Activated CD4-positive, alpha-beta T cell treated with anti-CD3 and anti-CD28 coated beads, Interleukin-2, amount 50 U/mL, for 48 hours (primary cell): ENCODE measurements at regions not wholly inside any gene's neighbourhood (a gene's known extent, or its start where the extent isn't known, plus 50 kb on each side); places are given as distances from the start of the nearest gene placed in this dataset.

Source experiments
- DNase-seq, 2 experiments: peaks; one replicate each; pipeline ENCODE4 v3.0.0-alpha.2; 2020

DNA sequence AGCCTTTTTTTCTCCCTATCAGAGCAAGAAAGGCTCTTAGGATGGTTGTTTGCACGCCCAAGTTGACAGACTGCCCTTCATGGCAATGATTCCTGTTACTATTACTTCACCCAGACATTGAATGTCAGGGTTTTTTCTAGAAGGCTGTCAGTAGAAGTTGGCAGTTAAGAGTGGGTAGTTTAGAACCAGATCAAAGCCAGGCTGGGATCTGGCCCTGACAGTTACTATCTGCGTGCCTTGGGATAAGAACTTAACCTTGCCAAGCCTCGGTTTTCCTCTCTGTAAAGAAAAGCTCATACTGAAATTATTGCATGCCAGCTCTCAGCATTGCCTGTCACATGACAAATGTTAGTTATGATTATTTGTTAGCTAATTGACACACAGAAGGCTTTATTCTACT, 58.7 kb upstream of the PPP2R5A start:
- DNase-seq: no peak

DNA sequence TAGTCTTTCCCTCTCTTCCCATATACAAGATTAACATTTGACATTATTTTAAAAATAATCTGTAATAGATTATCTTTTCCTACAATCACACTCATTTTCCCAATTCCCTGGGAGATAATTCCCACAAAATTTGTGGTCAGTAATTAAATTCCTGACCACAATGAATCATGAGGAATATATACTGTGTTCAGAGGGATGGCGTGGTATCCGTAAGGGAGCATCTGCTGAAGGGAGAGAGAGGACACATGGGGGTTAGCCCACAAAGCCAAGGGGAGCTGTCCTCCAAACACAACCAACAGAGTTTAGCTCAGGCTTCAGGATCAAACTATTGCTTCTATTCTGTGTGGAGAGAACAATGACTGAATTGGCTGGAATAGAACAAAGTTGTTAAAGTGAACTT, 57.1 kb upstream of the PPP2R5A start:
- no peak for DNase-seq

DNA sequence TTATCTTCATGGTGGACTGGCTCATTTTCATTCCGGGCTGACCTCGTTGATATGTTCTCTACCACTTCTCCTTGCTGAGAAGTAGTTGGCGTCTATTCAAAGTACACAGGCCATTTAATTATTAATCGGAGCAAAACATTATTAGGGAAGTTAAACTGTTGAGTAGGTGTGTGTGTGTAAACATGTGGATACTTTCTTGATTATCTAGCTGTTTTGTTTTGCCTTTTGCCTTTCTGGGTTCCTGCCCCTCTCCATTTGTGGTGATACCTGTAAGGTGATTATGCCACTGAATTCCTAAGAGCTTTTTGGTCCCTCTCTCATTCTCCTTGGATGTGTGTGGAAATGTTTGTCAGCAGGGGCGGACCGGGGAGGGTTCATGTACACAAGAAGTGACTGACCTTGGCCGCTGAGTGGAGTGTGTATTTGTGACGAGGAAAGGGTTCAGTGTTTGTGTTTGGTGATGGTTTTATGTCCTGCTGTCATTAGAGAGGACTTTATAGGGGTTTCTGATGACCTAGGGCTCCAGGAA, 56.6 kb upstream of the PPP2R5A start:
- no peak for DNase-seq

DNA sequence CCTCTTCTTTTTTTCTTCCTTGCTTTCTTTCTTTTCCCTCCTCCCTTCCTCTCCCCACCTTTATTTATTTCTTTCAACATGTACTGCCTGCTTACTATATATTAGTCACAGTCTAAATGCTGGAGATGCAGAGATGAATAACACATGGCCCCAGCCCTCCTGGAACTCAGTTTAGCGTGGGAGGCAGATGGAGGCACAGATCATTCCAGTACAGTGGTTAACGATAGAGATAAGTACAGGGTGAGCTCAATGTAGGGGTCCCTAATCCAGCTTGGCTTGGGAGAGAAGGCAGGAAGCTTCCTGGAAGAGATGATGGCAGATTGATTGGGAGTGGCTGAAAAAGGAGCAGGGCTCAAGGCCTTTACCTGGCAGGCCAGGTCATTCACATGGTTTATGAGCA, 55.6 kb upstream of the PPP2R5A start:
- no peak for DNase-seq

DNA sequence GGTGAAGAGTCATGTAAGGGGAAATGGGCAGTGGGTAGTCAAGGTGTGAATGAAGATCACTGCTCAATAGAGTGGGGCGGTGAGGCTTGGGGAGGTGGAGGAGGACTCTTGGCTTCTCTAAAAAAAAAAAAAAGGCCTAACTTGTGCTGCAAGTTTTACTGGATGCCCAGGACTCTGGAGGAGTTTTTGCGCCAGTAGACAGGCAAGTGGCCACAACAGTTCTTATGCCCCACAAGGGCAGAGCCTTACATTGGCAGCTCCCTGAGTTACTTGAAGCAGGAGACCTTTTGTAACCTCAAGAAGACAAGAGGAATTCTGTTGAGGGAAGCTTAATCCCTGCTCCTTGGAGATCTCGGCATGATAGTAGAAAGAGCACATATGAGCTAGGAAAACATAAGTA, 54.9 kb upstream of the PPP2R5A start:
- DNase-seq: no peak

- DNase-seq: no peak
Observed at GRCh38 chr1:212231372-212231771, 53.8 kb upstream of the PPP2R5A start.

GRCh38 chr1:212232090-212232489, 53.1 kb upstream of the PPP2R5A start:
- no peak for DNase-seq

GRCh38 chr1:212233321-212233720, 51.9 kb upstream of the PPP2R5A start:
- DNase-seq: no peak

GRCh38 chr1:212234431-212235395, 50.5 kb upstream of the PPP2R5A start:
- DNase-seq: peak; percentile 20 to 41
